Nephron (organoid): ENCODE measurements at regions not wholly inside any gene's neighbourhood (a gene's known extent, or its start where the extent isn't known, plus 50 kb on each side); places are given as distances from the start of the nearest gene placed in this dataset.
A peak's percentile ranks its signal among the peaks of the same experiment; 100 is the strongest.

Experiments
- H3K27ac Mint-ChIP-seq, 3 experiments: 2 replicates each; pipeline ENCODE4 v1.8.0; 2020; ENCODE audit warnings: mixed read lengths in 3 of 3, mild to moderate bottlenecking in 2 of 3, moderate library complexity in 1 of 3
- H3K27me3 Mint-ChIP-seq: 2 replicates; pipeline ENCODE4 v1.8.0; 2021; ENCODE audit warnings: low read depth, mild to moderate bottlenecking, moderate library complexity, mixed read lengths
- H3K36me3 Mint-ChIP-seq: 2 replicates; pipeline ENCODE4 v1.8.0; 2020; ENCODE audit warnings: low read depth, mixed read lengths
- H3K4me1 Mint-ChIP-seq: 2 replicates; pipeline ENCODE4 v1.8.0; 2020; ENCODE audit warnings: mixed read lengths
- H3K4me3 Mint-ChIP-seq, 3 experiments: 2 replicates each; pipeline ENCODE4 v1.8.0; 2020; ENCODE audit warnings: mild to moderate bottlenecking in 3 of 3, mixed read lengths in 3 of 3, moderate library complexity in 2 of 3
- H3K9me3 Mint-ChIP-seq: 2 replicates; pipeline ENCODE4 v1.8.0; 2020; ENCODE audit warnings: mixed read lengths
- TF ChIP-seq, protein P1 (sequence below), 3 experiments: fragments of 200-600 bp; sonication (generic); IDR thresholded peaks; one replicate each; pipeline ENCODE4 v1.5.0; 2021; ENCODE audit warnings: antibody characterized with exemption in 3 of 3; ENCODE audit not compliant: unreplicated experiment in 3 of 3

DNA sequence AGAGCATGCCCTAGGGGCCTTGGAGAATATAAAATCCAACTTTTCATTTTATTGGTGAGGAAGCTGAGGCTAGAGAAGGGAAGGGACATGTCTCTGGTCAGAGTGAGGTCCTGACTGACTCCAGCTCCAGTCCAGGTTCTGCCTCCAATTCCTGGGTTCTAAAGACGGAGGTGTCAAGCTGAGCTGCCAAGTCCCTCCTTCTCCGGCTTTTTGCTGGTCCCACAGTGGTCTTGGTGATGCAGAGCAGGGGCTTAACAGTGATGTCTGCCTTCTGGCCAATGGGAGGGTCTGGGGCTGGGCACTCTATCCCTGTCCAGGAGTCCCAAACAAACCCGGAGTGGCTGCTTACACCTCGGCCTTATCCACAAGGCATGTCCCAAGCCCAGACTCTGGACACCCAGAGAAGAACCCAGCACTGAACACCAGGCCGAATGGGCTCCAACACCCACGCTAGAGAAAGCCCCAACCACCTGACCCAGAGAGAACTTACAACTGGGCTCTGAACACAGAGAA, 104.8 kb downstream of the EBNA1BP2 start:
- Mint-ChIP-seq H3K4me3 (peak overlapping the region in 2 of 3 experiments; percentile 43 to 60), H3K27me3 (peaks cover 3% of the 10 kb centered on the region), H3K36me3 (no peaks in the 10 kb centered on the region), H3K4me1 (peaks cover 16% of the 10 kb centered on the region), H3K9me3 (no peaks in the 10 kb centered on the region), H3K27ac (peak overlapping the region; percentile 64 to 90 (median 89))
- TF ChIP-seq, protein P1, sequence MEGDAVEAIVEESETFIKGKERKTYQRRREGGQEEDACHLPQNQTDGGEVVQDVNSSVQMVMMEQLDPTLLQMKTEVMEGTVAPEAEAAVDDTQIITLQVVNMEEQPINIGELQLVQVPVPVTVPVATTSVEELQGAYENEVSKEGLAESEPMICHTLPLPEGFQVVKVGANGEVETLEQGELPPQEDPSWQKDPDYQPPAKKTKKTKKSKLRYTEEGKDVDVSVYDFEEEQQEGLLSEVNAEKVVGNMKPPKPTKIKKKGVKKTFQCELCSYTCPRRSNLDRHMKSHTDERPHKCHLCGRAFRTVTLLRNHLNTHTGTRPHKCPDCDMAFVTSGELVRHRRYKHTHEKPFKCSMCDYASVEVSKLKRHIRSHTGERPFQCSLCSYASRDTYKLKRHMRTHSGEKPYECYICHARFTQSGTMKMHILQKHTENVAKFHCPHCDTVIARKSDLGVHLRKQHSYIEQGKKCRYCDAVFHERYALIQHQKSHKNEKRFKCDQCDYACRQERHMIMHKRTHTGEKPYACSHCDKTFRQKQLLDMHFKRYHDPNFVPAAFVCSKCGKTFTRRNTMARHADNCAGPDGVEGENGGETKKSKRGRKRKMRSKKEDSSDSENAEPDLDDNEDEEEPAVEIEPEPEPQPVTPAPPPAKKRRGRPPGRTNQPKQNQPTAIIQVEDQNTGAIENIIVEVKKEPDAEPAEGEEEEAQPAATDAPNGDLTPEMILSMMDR (IDR thresholded peaks at IDR 0.05; ENCODE audit: unreplicated experiment in 3 of 3): no peak

DNA sequence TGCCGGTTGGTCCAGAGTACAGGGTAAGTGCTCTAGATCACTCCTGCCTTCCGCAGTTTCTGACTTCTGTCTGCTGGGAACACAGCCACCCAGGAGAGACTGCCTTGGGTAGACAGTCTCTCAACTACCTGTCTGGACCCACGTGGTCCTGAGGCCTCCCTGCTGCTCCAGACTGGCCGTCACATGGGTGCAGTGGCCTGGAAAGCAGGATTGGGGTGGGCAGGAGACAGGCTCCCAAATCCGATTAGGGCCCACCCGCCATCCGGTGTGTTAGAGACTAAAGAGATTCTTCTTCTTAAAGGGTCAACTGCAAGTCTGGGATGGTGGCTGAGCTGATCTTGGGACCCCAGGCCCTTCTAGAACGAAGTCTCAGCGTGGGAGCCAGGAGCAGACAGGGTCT, 105.5 kb downstream of the EBNA1BP2 start:
- TF ChIP-seq, protein P1 (IDR thresholded peaks at IDR 0.05; ENCODE audit: unreplicated experiment in 3 of 3): no peak
- Mint-ChIP-seq H3K4me1 (peaks cover 16% of the 10 kb centered on the region), H3K4me3 (no peak overlapping the region), H3K27ac (peak overlapping the region; percentile 6 to 90 (median 89)), H3K27me3 (peaks cover 3% of the 10 kb centered on the region), H3K36me3 (no peaks in the 10 kb centered on the region), H3K9me3 (no peaks in the 10 kb centered on the region)

DNA sequence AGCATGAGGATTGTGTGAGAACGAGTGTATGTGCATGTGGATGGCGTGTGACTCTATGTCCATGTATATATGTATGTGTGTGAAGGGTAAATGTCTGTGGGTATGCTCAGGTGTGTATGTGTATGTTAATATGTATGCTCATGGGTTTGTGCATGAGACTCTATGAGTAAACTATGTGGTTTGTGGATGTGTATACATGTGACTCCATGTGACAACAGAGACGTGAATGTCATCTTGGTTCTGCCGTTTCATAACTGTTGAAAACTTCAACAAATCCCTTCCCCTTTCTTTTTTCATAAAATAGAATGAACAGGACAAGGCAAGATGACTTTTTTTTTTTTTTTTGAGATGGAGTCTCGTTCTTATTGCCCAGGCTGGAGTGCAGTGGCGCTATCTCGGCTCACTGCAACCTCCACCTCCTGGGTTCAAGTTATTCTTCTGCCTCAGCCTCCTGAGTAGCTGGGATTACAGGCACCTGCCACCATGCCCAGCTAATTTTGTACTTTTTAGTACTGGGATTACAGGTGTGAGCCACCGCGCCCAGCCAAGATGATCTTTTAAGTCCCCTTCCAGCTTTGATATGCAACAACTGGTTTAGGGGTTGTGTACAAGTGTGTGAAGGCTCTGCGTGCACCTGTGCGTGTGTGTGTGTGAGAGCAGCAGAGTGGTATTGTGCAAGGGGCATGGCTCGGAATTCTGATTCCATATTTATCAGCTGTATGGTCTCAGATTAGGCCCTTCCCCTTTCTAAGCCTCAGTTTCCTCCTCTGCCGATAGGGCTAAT, 106.3 kb downstream of the EBNA1BP2 start:
- H3K27ac Mint-ChIP-seq: peak overlapping the region; percentile 14 to 90 (median 89)
- H3K4me3 Mint-ChIP-seq: no peak overlapping the region
- H3K27me3 Mint-ChIP-seq: peaks cover 3% of the 10 kb centered on the region
- no peaks in the 10 kb centered on the region for H3K9me3 Mint-ChIP-seq
- TF ChIP-seq, protein P1 (IDR thresholded peaks at IDR 0.05; ENCODE audit: unreplicated experiment in 3 of 3): no peak
- no peaks in the 10 kb centered on the region for H3K36me3 Mint-ChIP-seq
- peaks cover 21% of the 10 kb centered on the region for H3K4me1 Mint-ChIP-seq

DNA sequence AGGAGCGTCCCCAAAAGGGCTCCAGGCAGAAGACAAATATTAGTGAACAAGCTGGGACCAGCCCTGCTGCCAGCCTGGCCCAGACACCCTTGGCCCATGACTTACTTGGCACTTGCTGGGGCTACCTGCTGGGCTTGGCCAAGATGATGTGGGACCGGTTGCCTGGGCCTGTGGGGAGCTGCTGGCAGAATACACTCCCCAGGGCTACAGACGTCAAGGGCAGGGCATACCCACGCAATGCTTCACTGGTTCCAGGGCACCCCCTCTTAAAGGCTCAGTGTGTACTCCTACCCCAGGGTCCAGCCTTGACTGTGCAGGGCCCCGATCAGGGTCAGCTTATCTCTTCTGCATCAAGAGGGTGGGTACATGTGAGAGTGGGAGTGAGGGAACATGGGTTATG, 106.5 kb upstream of the SLC2A1 start:
- no peaks in the 10 kb centered on the region for H3K9me3 Mint-ChIP-seq
- H3K36me3 Mint-ChIP-seq: no peaks in the 10 kb centered on the region
- no peak overlapping the region for H3K4me3 Mint-ChIP-seq
- peaks cover 23% of the 10 kb centered on the region for H3K4me1 Mint-ChIP-seq
- TF ChIP-seq, protein P1 (IDR thresholded peaks at IDR 0.05; ENCODE audit: unreplicated experiment in 3 of 3): no peak
- H3K27me3 Mint-ChIP-seq: peaks cover 3% of the 10 kb centered on the region
- peak overlapping the region; percentile 1 to 24 (median 14) for H3K27ac Mint-ChIP-seq

DNA sequence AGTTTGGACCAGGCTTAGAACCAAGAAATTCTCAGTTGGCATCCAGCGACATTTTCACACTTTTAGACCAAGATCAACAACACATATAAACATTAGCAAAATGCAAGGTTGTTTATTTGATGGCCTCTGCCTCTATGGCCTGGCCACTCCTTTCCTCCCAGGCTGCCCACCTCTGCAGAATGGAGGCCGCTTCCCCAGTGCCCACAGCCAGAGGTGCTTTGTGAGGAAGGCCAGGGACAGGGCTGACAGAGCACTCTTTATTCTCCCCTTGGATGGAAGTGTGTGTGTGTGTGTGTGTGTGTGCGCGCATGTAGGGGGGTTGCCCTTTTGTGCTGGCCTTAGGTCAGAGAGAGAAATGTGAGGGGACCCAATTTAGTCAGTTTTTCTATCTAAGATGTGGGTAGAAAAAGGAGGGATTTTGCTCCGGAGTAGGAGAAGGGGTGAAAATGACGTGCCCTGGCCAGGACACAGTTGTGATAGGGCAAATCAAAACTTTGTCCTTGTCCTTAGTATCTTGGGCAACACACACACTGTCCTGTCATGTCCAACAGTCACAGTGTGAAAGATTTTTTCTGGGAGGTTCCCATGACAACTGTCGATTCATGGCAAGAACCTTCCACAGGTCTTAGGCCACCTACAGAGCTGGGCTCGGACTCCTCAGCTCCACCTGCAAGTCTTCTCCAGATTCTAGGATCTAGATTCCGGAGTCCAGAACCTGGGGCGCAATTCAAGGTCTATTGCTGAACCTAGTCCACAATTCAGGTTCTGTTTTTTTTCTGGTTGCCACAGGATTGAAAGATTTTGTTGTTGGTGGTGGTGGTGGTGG, 104.9 kb upstream of the SLC2A1 start:
- TF ChIP-seq, protein P1 (IDR thresholded peaks at IDR 0.05; ENCODE audit: unreplicated experiment in 3 of 3): no peak
- H3K27me3 Mint-ChIP-seq: peaks cover 3% of the 10 kb centered on the region
- H3K9me3 Mint-ChIP-seq: no peaks in the 10 kb centered on the region
- H3K4me3 Mint-ChIP-seq: no peak overlapping the region
- H3K4me1 Mint-ChIP-seq: peaks cover 33% of the 10 kb centered on the region
- no peak overlapping the region for H3K27ac Mint-ChIP-seq
- no peaks in the 10 kb centered on the region for H3K36me3 Mint-ChIP-seq
